Panc1 (cell line): ENCODE measurements at regions not wholly inside any gene's neighbourhood (a gene's known extent, or its start where the extent isn't known, plus 50 kb on each side); places are given as distances from the start of the nearest gene placed in this dataset.

ENCODE experiments used
- ATAC-seq: fragments of 200-7000 bp; cut with Tn5 transposase; 2 replicates; pipeline ENCODE4 v1.9.1; 2020; ENCODE audit warnings: mild to moderate bottlenecking, moderate library complexity
- BruUV-seq: library from RNA; stranded (reverse); fragments of 400-500 nt; replicated peaks from 2 replicates; lab custom pipeline; 2021; lab: Mats Ljungman, UMichigan
- CTCF ChIA-PET: fragments of 300-600 bp; sonication (Branson Sonifier 250); formaldehyde crosslinking; loops from one replicate; lab custom pipeline; 2022; ENCODE audit warnings: antibody characterized with exemption; lab: Charles Lee
- POLR2A ChIA-PET: fragments of 300-600 bp; sonication (Branson Sonifier 250); formaldehyde crosslinking; loops from one replicate; lab custom pipeline; 2022; ENCODE audit warnings: antibody characterized with exemption; lab: Charles Lee
- DNase-seq: peaks from one replicate; pipeline ENCODE4 v3.0.0-alpha.2; 2010; ENCODE audit warnings: low read depth, low spot score
- H3K27ac ChIP-seq: 2 replicates; pipeline ENCODE4 v1.5.1; 2011; ENCODE audit warnings: mild to moderate bottlenecking, low read length, inconsistent platforms
- H3K27me3 ChIP-seq: fragments of 200-500 bp; sonication (Bioruptor generic); 2 replicates; pipeline ENCODE4 v1.6.0; 2014; ENCODE audit warnings: low read length, inconsistent platforms; ENCODE audit not compliant: control insufficient read depth, insufficient read depth
- H3K36me3 ChIP-seq: fragments of 200-500 bp; sonication (Bioruptor generic); 2 replicates; pipeline ENCODE4 v1.5.1; 2014; ENCODE audit warnings: inconsistent platforms, mild to moderate bottlenecking, low read length, moderate library complexity; ENCODE audit not compliant: control insufficient read depth, insufficient read depth
- H3K4me1 ChIP-seq: 2 replicates; pipeline ENCODE4 v1.5.1; 2011; ENCODE audit warnings: inconsistent platforms, mild to moderate bottlenecking, low read length, moderate library complexity; ENCODE audit not compliant: control insufficient read depth, insufficient read depth
- H3K4me3 ChIP-seq, 2 experiments: 2 replicates each; pipeline ENCODE4 v1.5.1; 2011 to 2012; ENCODE audit warnings: low read depth in 2 of 2, low read length in 2 of 2, mild to moderate bottlenecking in 2 of 2, inconsistent platforms in 1 of 2, moderate library complexity in 1 of 2
- H3K9me3 ChIP-seq: fragments of 200-500 bp; sonication (Bioruptor generic); 2 replicates; pipeline ENCODE4 v1.5.1; 2014; ENCODE audit warnings: low read depth, mild to moderate bottlenecking, inconsistent platforms, low read length, moderate library complexity; ENCODE audit not compliant: control insufficient read depth, insufficient read depth
- POLR2AphosphoS5 ChIP-seq: IDR thresholded peaks from 2 replicates; pipeline ENCODE4 v1.6.1; 2012; ENCODE audit warnings: mild to moderate bottlenecking, low read depth, low read length, moderate library complexity
- SIN3A ChIP-seq: IDR thresholded peaks from 2 replicates; pipeline ENCODE4 v1.6.1; 2012; ENCODE audit warnings: low read depth, mild to moderate bottlenecking, low read length, moderate library complexity, borderline replicate concordance; ENCODE audit not compliant: insufficient read depth
- TCF7L2 ChIP-seq: IDR thresholded peaks from 2 replicates; pipeline ENCODE4 v1.6.1; 2011; ENCODE audit warnings: mild to moderate bottlenecking, low read depth, low read length, inconsistent platforms
- in situ Hi-C: cut with HindIII; loops from 2 replicates; pipeline ENCODE4 v1.10.0; 2016; ENCODE audit warnings: low sequenced_read_pairs, low pct_unique_long_range_greater_than_20kb
- intact Hi-C: fragments of 100-400 bp; cut with micrococcal nuclease; formaldehyde crosslinking; loops from one replicate; pipeline ENCODE4 v1.10.0; 2022; ENCODE audit not compliant: unreplicated experiment
- TF ChIP-seq, protein P1 (sequence below): fragments of 450-650 bp; IDR thresholded peaks from 2 replicates; pipeline ENCODE4 v1.5.1; 2017; ENCODE audit warnings: mild to moderate bottlenecking
- TF ChIP-seq, protein P2 (sequence below), 2 experiments: IDR thresholded peaks; 2 replicates each; pipeline ENCODE4 v1.6.1; 2011 to 2012; ENCODE audit warnings: low read depth in 2 of 2, control low read depth in 1 of 2, low read length in 1 of 2, mild to moderate bottlenecking in 1 of 2, moderate library complexity in 1 of 2; ENCODE audit not compliant: insufficient read depth in 1 of 2

DNA sequence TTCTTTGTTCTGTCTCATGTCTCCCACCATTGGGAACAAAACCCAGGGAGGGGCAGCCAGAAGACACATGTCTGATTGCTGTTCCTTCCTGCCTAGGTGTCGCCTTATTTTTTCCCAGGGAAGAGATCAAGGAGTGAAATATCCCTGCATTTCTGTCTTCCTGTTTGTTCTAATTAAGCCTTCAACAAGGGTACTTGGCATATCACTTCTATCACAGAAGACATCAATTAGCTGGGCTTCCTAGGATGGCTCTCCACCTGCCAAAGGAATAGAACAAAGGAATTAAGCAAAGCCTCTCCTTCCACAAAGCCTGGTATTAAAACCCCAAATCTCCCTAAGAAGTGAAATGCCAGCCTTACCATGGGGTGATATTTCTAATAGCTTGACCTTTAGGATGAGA is 299.5 kb upstream of the CD180 start:
- in situ Hi-C loops: no loop called here

DNA sequence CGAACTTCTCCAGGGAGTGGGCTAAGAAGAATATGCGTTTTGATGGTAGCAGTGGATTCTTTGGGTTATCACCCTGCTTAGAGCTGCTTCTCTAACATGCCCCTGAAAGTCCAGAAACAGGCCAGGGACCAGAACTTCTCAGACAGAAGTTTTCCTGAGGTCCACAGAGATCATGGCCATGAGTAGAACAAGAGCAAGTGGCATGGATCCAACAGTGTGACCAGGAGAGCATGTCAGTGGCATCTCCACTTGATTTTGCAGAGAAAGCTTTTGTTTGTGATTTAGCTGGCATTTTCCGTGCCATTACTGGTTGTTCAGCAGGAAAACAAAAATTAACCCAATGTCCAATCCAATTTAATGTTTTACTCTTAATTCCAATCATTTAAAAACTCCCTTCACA is 298.5 kb upstream of the CD180 start:
- BruUV-seq: no TSS peak
- Histone ChIP-seq H3K36me3 (no peaks in the 10 kb centered on the region), H3K27ac (no peak overlapping the region), H3K27me3 (no peaks in the 10 kb centered on the region), H3K4me3 (no peak overlapping the region), H3K4me1 (no peaks in the 10 kb centered on the region), H3K9me3 (no peaks in the 10 kb centered on the region)
- ChIA-PET POLR2A (no interaction called here), CTCF (no interaction called here)
- ATAC-seq (no peak), DNase-seq (no peak)
- in situ Hi-C loops (no loop called here), intact Hi-C loops (no loop called here)
- TF ChIP-seq, protein P1, sequence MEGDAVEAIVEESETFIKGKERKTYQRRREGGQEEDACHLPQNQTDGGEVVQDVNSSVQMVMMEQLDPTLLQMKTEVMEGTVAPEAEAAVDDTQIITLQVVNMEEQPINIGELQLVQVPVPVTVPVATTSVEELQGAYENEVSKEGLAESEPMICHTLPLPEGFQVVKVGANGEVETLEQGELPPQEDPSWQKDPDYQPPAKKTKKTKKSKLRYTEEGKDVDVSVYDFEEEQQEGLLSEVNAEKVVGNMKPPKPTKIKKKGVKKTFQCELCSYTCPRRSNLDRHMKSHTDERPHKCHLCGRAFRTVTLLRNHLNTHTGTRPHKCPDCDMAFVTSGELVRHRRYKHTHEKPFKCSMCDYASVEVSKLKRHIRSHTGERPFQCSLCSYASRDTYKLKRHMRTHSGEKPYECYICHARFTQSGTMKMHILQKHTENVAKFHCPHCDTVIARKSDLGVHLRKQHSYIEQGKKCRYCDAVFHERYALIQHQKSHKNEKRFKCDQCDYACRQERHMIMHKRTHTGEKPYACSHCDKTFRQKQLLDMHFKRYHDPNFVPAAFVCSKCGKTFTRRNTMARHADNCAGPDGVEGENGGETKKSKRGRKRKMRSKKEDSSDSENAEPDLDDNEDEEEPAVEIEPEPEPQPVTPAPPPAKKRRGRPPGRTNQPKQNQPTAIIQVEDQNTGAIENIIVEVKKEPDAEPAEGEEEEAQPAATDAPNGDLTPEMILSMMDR: no peak
- no peak for TF ChIP-seq SIN3A
- TF ChIP-seq POLR2AphosphoS5: no peak
- no peak for TF ChIP-seq TCF7L2
- TF ChIP-seq, protein P2, sequence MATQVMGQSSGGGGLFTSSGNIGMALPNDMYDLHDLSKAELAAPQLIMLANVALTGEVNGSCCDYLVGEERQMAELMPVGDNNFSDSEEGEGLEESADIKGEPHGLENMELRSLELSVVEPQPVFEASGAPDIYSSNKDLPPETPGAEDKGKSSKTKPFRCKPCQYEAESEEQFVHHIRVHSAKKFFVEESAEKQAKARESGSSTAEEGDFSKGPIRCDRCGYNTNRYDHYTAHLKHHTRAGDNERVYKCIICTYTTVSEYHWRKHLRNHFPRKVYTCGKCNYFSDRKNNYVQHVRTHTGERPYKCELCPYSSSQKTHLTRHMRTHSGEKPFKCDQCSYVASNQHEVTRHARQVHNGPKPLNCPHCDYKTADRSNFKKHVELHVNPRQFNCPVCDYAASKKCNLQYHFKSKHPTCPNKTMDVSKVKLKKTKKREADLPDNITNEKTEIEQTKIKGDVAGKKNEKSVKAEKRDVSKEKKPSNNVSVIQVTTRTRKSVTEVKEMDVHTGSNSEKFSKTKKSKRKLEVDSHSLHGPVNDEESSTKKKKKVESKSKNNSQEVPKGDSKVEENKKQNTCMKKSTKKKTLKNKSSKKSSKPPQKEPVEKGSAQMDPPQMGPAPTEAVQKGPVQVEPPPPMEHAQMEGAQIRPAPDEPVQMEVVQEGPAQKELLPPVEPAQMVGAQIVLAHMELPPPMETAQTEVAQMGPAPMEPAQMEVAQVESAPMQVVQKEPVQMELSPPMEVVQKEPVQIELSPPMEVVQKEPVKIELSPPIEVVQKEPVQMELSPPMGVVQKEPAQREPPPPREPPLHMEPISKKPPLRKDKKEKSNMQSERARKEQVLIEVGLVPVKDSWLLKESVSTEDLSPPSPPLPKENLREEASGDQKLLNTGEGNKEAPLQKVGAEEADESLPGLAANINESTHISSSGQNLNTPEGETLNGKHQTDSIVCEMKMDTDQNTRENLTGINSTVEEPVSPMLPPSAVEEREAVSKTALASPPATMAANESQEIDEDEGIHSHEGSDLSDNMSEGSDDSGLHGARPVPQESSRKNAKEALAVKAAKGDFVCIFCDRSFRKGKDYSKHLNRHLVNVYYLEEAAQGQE (IDR thresholded peaks at IDR 0.05; ENCODE audit: insufficient read depth in 1 of 2, low read depth in 2 of 2, low read length in 1 of 2): no peak

More for the DNA sequence above, 299.5 kb upstream of the CD180 start:
- H3K4me3 ChIP-seq: no peak overlapping the region
- DNase-seq: no peak
- ChIA-PET CTCF (interaction anchor here (0.6 kb wide), 1 partner anchor 802 kb away, joined by 3 read pairs; no protein-coding TSS in a partner anchor), POLR2A (no interaction called here)
- no peaks in the 10 kb centered on the region for H3K4me1 ChIP-seq
- no peaks in the 10 kb centered on the region for H3K9me3 ChIP-seq
- ATAC-seq: no peak
- BruUV-seq: no TSS peak
- H3K36me3 ChIP-seq: no peaks in the 10 kb centered on the region
- TF ChIP-seq, protein P1: no peak
- no peak for TF ChIP-seq POLR2AphosphoS5
- no peak for TF ChIP-seq SIN3A
- TF ChIP-seq, protein P2 (IDR thresholded peaks at IDR 0.05; ENCODE audit: insufficient read depth in 1 of 2, low read depth in 2 of 2, low read length in 1 of 2): no peak
- no peak for TF ChIP-seq TCF7L2
- H3K27me3 ChIP-seq: no peaks in the 10 kb centered on the region
- intact Hi-C loops: no loop called here
- no peak overlapping the region for H3K27ac ChIP-seq
